SK-N-MC (cell line): ENCODE measurements at regions not wholly inside any gene's neighbourhood (a gene's known extent, or its start where the extent isn't known, plus 50 kb on each side); places are given as distances from the start of the nearest gene placed in this dataset.
"Not testable (repeated sequence)": the region's sequence is repeated elsewhere in the genome, so short reads cannot be mapped to it uniquely, and the experiment has no call there.

ENCODE experiments used
- EZH2 ChIP-seq: fragments of 200-600 bp; sonication (generic); IDR thresholded peaks from one replicate; pipeline ENCODE4 v1.6.1; 2017; ENCODE audit warnings: antibody characterized with exemption
- POLR2AphosphoS5 ChIP-seq: IDR thresholded peaks from 2 replicates; pipeline ENCODE4 v1.6.1; 2012; ENCODE audit warnings: mild to moderate bottlenecking, low read depth, low read length, borderline replicate concordance

- not testable (repeated sequence) for TF ChIP-seq POLR2AphosphoS5, EZH2
Measured at GRCh38 chr10:65053831-65054351, 1532.7 kb downstream of the REEP3 start.
